AG10803 (cell line): ENCODE measurements at regions not wholly inside any gene's neighbourhood (a gene's known extent, or its start where the extent isn't known, plus 50 kb on each side); places are given as distances from the start of the nearest gene placed in this dataset.

ENCODE experiments used
- DNase-seq: peaks from one replicate; pipeline ENCODE4 v3.0.0; 2010; ENCODE audit warnings: low read depth
- H3K4me3 ChIP-seq: 2 replicates; pipeline ENCODE4 v1.5.1; 2011; ENCODE audit warnings: mild to moderate bottlenecking, low read length, control low read depth
- TF ChIP-seq, protein P1 (sequence below): conservative IDR thresholded peaks from 2 replicates; pipeline ENCODE4 v1.5.1; 2011; ENCODE audit warnings: mild to moderate bottlenecking, low read length, control low read depth, inconsistent platforms

DNA sequence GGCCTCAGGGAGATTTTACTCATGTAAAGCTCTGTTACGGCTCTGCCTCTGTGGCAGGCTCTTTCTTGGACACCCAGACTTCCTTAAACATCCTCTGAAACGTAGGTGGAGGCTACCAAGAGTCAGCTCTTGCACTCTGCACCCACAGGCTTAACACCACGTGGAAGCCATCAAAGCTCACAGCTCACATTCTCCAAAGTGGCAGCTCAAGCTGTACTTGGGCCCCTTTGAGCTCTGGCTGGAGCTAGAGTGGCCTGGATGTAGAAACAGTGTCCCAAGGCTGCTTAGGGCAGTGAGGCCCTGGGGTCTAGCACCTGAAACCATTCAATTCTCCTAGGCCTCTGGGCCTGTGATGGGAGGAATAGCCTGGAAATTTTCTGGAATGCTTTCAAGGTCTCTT lies 155.3 kb upstream of the CDKN3 start:
- DNase-seq = no peak
- no peak overlapping the region for H3K4me3 ChIP-seq
- TF ChIP-seq, protein P1, sequence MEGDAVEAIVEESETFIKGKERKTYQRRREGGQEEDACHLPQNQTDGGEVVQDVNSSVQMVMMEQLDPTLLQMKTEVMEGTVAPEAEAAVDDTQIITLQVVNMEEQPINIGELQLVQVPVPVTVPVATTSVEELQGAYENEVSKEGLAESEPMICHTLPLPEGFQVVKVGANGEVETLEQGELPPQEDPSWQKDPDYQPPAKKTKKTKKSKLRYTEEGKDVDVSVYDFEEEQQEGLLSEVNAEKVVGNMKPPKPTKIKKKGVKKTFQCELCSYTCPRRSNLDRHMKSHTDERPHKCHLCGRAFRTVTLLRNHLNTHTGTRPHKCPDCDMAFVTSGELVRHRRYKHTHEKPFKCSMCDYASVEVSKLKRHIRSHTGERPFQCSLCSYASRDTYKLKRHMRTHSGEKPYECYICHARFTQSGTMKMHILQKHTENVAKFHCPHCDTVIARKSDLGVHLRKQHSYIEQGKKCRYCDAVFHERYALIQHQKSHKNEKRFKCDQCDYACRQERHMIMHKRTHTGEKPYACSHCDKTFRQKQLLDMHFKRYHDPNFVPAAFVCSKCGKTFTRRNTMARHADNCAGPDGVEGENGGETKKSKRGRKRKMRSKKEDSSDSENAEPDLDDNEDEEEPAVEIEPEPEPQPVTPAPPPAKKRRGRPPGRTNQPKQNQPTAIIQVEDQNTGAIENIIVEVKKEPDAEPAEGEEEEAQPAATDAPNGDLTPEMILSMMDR = no peak

DNA sequence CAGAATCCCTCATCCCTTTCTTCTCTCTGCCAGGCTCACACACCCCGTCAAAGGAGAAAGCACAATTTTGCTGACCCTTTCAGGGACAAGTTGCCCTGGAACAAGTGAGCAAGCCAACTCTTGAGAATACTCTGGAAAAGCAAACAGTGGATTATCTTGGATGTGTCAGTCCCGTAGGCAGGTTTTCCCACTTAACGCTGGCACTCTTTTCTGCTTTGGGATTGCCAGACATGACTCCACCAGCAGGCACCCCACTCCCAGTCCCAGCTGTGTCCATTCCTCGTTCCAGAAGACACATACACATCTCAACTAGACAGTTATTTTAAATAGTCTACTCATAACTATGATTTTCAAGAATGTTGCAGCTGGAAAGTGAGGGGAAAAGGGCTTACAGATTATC lies 145.5 kb upstream of the CDKN3 start:
- peak; percentile 37 for DNase-seq
- TF ChIP-seq, protein P1 = no peak
- H3K4me3 ChIP-seq = no peak overlapping the region

DNA sequence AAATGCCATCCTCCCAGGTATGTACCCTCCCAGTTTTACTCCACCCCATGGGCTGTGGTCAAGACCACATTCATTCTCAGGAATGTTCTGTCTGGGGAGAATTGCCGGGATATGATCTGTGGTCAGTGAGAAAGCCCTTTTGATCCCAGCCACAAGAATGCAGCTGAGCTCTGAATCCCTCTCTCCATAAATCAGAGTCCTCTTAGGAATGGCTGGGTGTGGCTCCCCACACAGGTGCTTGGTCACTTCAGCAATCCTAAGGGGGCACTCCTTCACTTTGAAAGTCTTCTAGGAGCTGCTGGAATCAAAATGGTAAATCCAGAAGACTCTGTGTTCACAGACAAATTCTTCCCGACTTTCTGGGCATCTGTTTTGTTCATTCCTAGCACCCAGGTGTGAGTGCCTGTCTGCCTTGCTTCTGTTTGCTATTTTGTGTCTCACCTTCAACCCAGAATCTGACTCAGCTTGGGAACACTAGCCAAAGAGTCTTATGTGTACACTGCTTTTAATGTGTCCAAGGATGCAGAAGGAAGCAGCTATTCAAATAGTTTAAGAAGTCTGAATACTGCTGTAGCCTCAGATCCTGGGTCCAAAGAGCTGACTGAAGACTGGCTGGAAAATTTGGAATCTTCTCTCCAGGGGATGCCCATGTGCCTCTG lies 144.6 kb upstream of the CDKN3 start:
- peak; percentile 87 for DNase-seq
- H3K4me3 ChIP-seq = no peak overlapping the region
- TF ChIP-seq, protein P1 = no peak

DNA sequence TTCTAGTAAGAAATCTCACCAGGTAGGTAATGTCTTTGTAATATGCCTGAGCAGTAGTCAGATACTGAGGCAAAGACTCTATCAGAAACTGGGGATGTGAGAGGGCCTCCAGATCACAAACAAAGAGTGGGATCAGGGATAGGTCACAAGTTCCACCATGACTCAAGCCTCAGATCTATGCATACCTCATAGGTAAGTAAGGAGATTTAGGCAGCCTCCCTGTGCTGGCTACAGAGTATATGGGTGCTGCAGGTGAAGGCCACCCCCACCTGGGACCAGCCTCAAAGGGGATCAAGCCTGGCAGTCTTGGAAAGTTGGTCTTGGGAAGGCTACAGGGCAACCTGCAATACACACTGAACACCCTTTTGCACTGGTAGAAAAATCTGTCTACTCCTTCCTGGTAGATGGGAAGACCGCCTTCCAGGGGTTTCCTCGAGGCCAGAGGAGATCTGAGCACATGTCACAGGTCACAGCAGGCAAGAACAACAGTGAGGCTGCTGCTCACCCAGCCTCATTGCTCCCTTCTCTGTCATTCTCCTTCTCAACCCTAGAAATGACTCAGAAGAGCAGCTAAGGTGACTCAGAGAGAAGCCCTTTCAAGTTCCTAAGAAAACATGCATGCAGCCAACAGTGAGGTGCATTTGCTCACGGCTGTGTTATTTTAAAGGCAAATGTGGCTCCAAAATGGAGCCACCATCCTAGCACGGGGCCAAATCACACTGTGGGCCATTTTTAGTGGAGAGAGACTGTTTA lies 143.4 kb upstream of the CDKN3 start:
- DNase-seq = peak; percentile 80
- no peak overlapping the region for H3K4me3 ChIP-seq
- TF ChIP-seq, protein P1 = no peak

DNA sequence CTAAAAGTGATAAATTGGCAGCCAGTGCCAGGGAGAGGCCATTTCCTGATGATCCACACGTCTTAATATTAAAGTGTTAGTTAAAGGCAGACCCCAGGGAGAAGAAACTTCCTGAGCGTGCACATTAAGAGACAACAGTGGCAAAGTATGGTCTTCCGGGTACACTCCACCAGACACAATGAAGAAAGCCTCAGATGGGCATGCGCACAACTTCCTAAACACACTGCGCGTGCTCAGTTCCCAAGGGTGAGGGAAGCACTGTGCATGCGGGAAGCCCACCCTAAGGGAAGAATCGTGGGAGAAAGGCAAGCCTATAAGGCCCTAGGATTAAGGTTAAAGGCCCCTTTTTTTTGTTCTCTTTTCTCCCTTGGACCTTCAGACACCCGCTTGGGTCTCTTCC lies 140.7 kb upstream of the CDKN3 start:
- no peak overlapping the region for H3K4me3 ChIP-seq
- no peak for DNase-seq
- TF ChIP-seq, protein P1 = no peak

DNA sequence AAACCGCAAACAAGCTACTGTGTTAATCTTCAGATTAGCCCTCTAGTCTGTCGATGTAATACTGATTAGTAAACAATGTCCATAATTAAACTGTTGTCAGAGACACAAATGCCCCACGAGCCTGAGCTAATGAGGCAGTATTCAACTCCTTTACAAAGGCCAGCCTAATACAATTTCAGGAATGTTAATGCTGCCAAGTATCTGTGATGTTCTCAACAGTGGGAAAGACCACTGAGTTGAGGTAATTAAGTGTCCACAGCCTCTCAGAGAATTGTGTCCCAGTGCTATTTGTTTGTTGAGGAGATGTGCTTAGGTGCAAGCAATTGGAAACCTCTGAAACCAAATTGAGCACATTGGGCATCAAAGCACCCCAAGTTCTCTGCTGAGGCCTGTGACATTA lies 139.4 kb upstream of the CDKN3 start:
- TF ChIP-seq, protein P1 = no peak
- peak; percentile 15 for DNase-seq
- H3K4me3 ChIP-seq = no peak overlapping the region

DNA sequence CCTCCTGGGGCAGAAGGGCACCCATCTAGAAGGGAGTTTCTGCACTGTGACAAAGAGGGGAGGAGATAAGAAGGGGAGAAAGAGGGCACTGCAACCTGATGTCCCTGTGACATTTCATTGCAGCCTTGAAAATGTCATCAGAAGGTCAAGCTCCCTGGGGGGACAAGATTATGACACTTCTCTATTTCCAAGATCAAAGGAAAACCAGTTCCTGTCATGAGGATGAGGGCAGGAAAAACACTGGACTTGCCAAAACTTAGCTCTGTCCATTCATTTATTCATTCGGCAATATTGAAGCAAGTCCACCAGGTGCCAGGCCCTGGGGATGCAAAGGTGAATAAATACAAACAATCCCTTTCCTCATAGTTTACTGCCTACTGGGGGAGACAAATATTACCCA lies 138.4 kb upstream of the CDKN3 start:
- DNase-seq = no peak
- TF ChIP-seq, protein P1 = no peak

More for the DNA sequence above, 138.4 kb upstream of the CDKN3 start:
- H3K4me3 ChIP-seq = no peak overlapping the region
